ENCODE measurements at regions not wholly inside any gene's neighbourhood (a gene's known extent, or its start where the extent isn't known, plus 50 kb on each side); places are given as distances from the start of the nearest gene placed in this dataset.
A peak's percentile ranks its signal among the peaks of the same experiment; 100 is the strongest.
"Not testable (repeated sequence)": the region's sequence is repeated elsewhere in the genome, so short reads cannot be mapped to it uniquely, and the experiment has no call there.

GRCh38 chr5:52013523-52013922 lies 630.3 kb downstream of the ISL1 start:
- peak; percentile 13 for DNase-seq (ENCODE audit: low spot score)

- no peak for DNase-seq (ENCODE audit: low spot score)
Observed at GRCh38 chr5:52015760-52016159, 632.5 kb downstream of the ISL1 start.

GRCh38 chr5:52017567-52017966 lies 634.3 kb downstream of the ISL1 start:
- no peak for DNase-seq (ENCODE audit: low spot score)

GRCh38 chr5:52024359-52024758 lies 641.1 kb downstream of the ISL1 start:
- DNase-seq (ENCODE audit: low spot score): no peak

GRCh38 chr5:52029836-52030235 lies 646.6 kb downstream of the ISL1 start:
- not testable (repeated sequence) for DNase-seq (ENCODE audit: low spot score)

DNA sequence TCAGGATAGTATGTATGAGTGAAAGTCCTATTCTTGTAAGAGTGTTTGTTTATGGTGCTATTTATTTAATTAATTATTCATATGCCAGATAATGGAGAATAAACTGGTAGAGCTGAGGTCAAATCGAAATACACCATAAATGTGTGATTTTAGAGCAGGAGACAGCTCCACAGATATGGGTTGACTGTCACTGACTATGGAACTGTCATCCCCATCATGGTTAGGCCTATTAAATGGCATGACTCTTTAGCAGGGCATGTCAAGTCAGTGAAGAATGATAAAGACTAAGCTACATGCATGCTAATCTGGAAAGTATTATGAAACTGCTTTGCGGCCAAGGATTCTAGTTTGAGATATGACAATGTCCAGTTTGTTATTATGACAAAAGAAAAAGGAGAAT lies 658.6 kb downstream of the ISL1 start:
- no peak for DNase-seq (ENCODE audit: low spot score)

DNA sequence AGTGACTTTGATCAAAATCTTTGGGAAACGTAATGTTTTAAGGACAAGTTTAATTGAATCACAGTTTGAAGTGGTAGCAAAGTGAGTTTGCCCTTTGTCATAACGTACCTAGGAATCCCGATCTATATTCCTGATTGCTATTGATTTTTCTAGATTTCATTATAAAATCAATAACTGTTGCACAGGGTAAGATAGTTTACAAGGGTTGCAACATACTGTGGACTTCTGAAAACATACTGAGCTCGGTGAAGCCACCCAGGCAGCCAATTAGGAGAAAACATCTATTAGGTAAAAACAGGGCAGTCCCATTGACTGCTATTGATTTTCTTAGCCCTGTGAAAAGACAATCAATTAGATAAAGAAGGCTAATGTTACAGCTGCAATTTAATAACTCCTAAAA lies 659.9 kb downstream of the ISL1 start:
- DNase-seq (ENCODE audit: low spot score): no peak

- no peak for DNase-seq (ENCODE audit: low spot score)
Observed at GRCh38 chr5:52043543-52043942, 660.3 kb downstream of the ISL1 start.

DNA sequence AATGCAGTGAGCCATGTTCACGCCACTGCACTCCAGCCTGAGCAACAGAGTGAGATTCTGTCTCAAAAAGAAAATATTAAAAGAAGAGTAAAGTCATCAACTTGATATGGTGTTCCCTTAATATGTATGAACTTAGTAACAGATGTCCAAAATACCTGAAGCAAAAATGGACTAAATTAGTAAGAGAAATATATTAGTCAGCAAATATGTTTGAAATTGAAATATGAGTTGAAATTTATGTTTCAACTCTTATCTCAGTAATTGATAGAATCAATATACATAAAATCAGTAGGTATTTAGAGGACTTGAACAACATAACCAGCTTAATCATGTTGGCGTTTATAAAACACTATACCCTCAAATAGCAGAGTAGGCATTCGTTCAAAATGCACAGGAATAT lies 668.5 kb downstream of the ISL1 start:
- no peak for DNase-seq (ENCODE audit: low spot score)

GRCh38 chr5:52063186-52063585 lies 679.9 kb downstream of the ISL1 start:
- DNase-seq (ENCODE audit: low spot score): no peak

DNA sequence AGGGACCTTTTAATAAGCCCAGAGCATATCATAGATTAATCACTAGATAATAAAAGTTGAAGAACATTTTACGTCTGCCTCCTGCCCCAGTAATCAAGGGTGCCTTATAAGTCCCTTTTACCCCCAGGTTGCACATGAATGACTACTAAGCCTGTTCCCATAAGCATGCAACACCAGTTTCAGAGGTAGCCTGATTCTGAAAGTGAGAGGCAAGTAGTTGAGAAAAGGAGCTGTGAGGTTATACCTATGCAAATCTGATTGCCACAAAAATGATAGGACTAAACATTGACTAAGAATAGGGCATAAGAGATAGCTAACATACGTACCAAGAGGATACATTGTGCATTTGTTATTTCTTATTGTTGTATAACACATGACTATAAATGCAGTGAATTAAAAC lies 681.9 kb downstream of the ISL1 start:
- DNase-seq (ENCODE audit: low spot score): no peak

DNA sequence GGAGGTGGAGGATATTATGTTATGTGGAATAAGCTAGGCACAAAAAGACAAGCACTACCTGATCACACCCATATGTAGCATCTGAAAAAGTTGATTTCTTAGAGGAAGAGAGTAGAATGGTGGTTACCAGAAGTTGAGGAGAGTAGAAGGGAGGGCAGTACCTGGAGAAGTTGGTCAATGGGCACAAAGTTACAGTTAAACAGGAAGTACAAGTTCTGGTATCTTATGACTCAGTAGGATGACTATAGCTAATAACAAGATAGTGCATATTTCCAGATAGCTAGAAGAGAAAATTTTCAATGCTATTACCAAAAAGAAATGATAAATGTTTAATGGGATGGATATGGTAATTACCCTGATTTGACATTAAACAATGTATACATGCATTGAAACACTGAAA lies 686.7 kb downstream of the ISL1 start:
- DNase-seq (ENCODE audit: low spot score): no peak

GRCh38 chr5:52073993-52074689 lies 690.9 kb downstream of the ISL1 start:
- no peak for DNase-seq (ENCODE audit: low spot score)

DNA sequence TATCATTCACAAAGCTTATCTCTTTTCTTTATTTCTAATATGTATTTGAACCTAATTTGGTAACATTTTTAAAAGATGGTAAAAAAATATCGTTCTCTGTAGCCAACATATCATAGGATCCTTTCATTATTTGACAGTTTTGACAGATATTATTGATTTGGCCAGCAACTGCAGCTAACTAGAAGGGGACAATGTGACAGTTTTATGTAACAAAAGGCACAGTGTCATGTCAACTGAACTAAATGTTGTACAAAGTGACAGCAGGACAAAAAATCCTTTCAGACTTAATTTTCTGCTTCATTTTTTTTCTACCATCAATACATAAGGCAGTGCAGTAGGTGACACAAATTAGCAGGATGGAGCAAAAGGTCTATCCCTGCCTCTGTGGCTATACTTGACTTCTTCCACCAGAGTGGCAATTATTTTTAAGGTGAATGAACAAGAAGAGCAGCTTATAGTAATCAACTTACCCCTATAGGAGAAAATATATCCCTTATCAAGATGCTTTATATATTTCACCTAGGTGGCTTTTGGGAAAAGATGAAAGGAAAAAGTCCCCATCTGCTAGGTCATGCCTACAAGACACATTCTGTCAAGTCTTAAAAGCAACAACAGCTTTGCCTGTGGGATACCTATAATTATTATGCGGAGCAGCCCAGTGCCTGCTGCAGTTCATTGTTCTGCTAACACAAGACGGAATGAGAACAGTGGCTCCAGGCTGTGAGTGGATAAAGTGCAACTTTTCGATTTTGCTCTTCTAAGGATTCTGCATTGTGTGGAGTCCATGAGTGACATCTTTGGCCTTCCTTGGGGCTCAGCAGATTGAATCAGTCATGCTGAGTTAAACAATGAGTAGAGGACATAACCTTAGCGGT lies 694.9 kb downstream of the ISL1 start:
- no peak for DNase-seq (ENCODE audit: low spot score)

GRCh38 chr5:52102311-52102710 lies 685.4 kb upstream of the ITGA1 start:
- DNase-seq (ENCODE audit: low spot score): not testable (repeated sequence)

- DNase-seq (ENCODE audit: low spot score): no peak
Observed at GRCh38 chr5:52107210-52107905, 680.4 kb upstream of the ITGA1 start.

- DNase-seq (ENCODE audit: low spot score): no peak
Observed at GRCh38 chr5:52119768-52120167, 667.9 kb upstream of the ITGA1 start.

DNA sequence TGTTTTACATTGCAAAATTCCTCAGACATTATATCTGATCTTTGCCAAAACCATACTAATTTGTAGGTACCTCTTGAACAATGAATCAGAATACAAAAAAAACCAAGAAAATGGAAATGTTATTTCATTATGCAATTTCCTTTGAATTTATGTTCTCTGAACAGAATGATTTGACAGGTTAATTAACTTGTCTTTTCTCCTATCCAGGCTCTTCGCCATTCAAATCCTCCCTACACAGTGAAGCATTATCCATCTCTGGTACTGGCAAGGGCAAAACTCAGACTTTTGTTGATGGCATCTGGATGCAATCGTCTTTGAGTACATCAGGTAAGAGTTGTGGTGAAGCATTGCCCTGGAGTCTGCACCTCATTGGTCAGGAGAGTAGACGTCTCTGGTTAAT lies 655.7 kb upstream of the ITGA1 start:
- peak; percentile 16 for DNase-seq (ENCODE audit: low spot score)

DNA sequence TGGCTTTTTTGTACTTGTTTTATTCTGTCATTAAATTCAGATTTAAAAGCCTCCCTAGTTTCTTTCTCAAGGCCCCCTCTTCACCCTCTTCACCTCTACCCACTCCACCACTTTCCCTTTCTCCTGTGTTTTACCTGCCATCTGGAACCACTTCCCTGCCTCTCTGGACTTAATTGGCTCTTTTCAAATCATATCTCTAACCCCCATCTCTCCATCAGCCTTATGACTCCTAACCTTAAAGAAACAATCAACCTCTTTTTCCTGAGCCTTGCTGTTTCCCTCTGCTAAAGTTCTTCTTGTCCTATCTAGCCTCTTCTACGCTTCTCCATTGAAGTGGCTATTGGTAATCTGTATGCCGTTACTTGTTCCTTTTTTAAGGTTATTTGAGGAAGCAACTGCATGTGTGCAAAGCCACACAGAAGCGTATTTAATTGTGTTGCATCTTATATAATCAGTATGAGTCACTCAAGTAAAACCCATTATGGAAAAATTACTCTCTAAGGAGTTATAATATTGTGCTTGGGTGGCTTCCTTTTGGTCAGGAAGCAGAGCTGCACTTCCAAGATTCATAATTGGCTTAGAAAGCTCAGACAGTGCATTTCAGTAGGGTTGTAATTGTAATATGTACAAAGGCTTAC lies 653.6 kb upstream of the ITGA1 start:
- peak; percentile 90 for DNase-seq (ENCODE audit: low spot score)

- DNase-seq (ENCODE audit: low spot score): no peak
Observed at GRCh38 chr5:52139888-52140615, 647.7 kb upstream of the ITGA1 start.

DNA sequence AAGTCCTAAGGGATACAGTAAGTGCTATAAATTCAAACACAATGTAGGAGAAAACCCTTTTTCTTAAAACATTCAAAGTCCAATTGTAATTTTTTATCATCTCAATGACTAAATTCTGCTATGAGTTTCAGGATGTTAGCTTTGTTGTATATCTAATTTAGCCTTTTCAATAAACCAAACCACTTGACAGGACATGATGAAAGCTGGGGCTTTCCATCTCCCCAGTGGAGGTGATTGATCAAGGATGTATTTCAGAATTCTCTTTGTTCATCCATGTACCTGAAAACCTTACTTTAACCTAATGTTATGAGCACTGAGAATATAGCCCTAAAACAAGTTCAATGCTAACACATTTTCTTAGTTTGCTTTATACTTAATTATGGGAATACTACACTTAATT lies 639.0 kb upstream of the ITGA1 start:
- DNase-seq (ENCODE audit: low spot score): no peak

All from SK-N-DZ (cell line).